ENCODE measurements at regions not wholly inside any gene's neighbourhood (a gene's known extent, or its start where the extent isn't known, plus 50 kb on each side); places are given as distances from the start of the nearest gene placed in this dataset.
"Not testable (repeated sequence)": the region's sequence is repeated elsewhere in the genome, so short reads cannot be mapped to it uniquely, and the experiment has no call there.

DNA sequence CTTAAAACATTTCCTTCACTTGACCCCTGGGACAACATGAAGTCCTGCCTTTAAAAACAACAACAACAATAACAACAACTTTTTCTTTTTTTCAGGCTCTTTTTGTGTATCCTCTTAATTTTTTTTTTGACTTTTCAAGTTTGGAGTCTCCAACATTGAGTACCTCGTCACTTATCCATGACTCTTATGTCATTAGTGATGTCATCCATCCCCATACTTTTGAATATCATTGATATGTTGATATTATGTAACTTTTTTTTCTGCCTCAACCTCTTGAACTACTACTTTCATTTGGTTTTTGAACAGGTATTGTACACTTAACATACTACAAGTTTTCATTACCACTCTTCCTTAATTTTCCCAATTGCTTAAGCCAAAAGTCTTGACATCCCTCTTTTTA, 143.0 kb upstream of the ATXN7L3B start:
- TF ChIP-seq CTCF (IDR thresholded peaks at IDR 0.05; ENCODE audit: insufficient read depth, low read length, poor library complexity, severe bottlenecking) = no peak
- no peaks in the 10 kb centered on the region for H3K36me3 ChIP-seq (ENCODE audit: control insufficient read depth, insufficient read depth, low read length)
- H3K27me3 ChIP-seq (ENCODE audit: control insufficient read depth, insufficient read depth, low read length) = no peaks in the 10 kb centered on the region
- no peak for DNase-seq (ENCODE audit: low read depth)
- no peak overlapping the region for H3K4me3 ChIP-seq (ENCODE audit: low read depth, low read length)

DNA sequence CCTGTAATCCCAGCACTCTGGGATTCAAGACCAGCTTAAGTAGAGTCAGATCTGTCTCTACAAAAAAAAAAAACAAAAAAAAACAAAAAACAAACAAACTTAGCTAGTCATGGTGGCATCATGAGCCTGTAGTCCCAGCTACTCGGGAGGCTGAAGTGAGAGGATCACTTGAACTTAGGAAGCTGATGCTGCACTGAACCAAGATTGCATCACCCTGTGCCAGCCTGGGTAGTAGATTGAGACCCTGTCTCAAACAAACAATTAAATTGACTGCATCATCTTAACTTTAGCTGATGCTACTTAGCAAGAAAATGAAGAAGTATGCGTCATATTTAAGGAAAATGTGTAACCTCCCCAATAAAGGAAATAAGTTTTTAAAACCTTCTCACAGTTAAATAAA, 136.6 kb upstream of the ATXN7L3B start:
- no peak overlapping the region for H3K4me3 ChIP-seq (ENCODE audit: low read depth, low read length)
- H3K36me3 ChIP-seq (ENCODE audit: control insufficient read depth, insufficient read depth, low read length) = no peaks in the 10 kb centered on the region
- DNase-seq (ENCODE audit: low read depth) = no peak
- H3K27me3 ChIP-seq (ENCODE audit: control insufficient read depth, insufficient read depth, low read length) = no peaks in the 10 kb centered on the region
- no peak for TF ChIP-seq CTCF (IDR thresholded peaks at IDR 0.05; ENCODE audit: insufficient read depth, low read length, poor library complexity, severe bottlenecking)

- no peaks in the 10 kb centered on the region for H3K36me3 ChIP-seq (ENCODE audit: control insufficient read depth, insufficient read depth, low read length)
- H3K27me3 ChIP-seq (ENCODE audit: control insufficient read depth, insufficient read depth, low read length) = no peaks in the 10 kb centered on the region
- TF ChIP-seq CTCF (IDR thresholded peaks at IDR 0.05; ENCODE audit: insufficient read depth, low read length, poor library complexity, severe bottlenecking) = no peak
- H3K4me3 ChIP-seq (ENCODE audit: low read depth, low read length) = no peak overlapping the region
- no peak for DNase-seq (ENCODE audit: low read depth)
Measured at GRCh38 chr12:74401966-74402365, 135.7 kb upstream of the ATXN7L3B start.

- H3K27me3 ChIP-seq (ENCODE audit: control insufficient read depth, insufficient read depth, low read length); H3K36me3 ChIP-seq (ENCODE audit: control insufficient read depth, insufficient read depth, low read length); H3K4me3 ChIP-seq (ENCODE audit: low read depth, low read length); DNase-seq (ENCODE audit: low read depth): not testable (repeated sequence)
Measured at GRCh38 chr12:74403221-74403470, 134.5 kb upstream of the ATXN7L3B start.

GRCh38 chr12:74408601-74409166, 129.0 kb upstream of the ATXN7L3B start:
- Histone ChIP-seq H3K27me3 (ENCODE audit: control insufficient read depth, insufficient read depth, low read length) (no peaks in the 10 kb centered on the region), H3K36me3 (ENCODE audit: control insufficient read depth, insufficient read depth, low read length) (no peaks in the 10 kb centered on the region), H3K4me3 (ENCODE audit: low read depth, low read length) (no peak overlapping the region)
- DNase-seq (ENCODE audit: low read depth) = no peak
- TF ChIP-seq CTCF (IDR thresholded peaks at IDR 0.05; ENCODE audit: insufficient read depth, low read length, poor library complexity, severe bottlenecking) = no peak

GRCh38 chr12:74412606-74413230, 124.9 kb upstream of the ATXN7L3B start:
- Histone ChIP-seq H3K36me3 (ENCODE audit: control insufficient read depth, insufficient read depth, low read length) (no peaks in the 10 kb centered on the region), H3K4me3 (ENCODE audit: low read depth, low read length) (no peak overlapping the region), H3K27me3 (ENCODE audit: control insufficient read depth, insufficient read depth, low read length) (no peaks in the 10 kb centered on the region)
- no peak for DNase-seq (ENCODE audit: low read depth)
- TF ChIP-seq CTCF (IDR thresholded peaks at IDR 0.05; ENCODE audit: insufficient read depth, low read length, poor library complexity, severe bottlenecking) = peak; percentile 25

All from kidney epithelial cell (primary cell).